ENCODE measurements at regions not wholly inside any gene's neighbourhood (a gene's known extent, or its start where the extent isn't known, plus 50 kb on each side); places are given as distances from the start of the nearest gene placed in this dataset.

DNA sequence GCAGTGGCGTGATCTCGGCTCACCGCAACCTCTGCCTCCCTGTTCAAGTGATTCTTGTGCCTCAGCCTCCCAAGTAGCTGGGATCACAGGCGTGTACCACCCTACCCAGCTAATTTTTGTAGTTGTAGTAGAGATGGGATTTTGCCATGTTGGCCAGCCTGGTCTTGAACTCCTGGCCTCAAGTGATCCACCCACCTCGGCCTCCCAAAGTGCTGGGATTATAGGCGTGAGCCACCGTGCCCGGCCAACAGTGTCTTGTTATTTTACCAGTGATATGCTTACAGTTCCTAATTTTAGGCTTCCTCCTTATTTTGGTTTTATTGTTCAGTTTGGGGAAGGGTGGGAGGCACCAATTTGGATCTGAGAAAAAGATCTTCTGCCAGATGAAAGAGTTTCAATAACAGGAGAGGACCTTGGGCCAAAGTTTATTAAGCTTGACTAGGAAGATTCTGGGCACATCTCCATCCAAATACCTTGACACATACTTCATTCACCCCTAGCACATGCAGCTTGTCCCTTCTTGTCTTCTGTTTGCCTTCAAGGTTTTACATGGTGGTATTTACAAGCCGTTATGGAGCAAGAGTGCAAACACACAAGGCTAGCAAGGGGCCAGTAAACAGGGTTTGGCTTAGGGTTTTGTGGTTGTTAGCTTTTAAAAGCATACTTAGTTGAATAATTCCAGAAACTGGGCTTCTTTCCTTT is 168.1 kb upstream of the DMRT1 start:
- no peak for DNase-seq (ENCODE audit: low read depth)

DNA sequence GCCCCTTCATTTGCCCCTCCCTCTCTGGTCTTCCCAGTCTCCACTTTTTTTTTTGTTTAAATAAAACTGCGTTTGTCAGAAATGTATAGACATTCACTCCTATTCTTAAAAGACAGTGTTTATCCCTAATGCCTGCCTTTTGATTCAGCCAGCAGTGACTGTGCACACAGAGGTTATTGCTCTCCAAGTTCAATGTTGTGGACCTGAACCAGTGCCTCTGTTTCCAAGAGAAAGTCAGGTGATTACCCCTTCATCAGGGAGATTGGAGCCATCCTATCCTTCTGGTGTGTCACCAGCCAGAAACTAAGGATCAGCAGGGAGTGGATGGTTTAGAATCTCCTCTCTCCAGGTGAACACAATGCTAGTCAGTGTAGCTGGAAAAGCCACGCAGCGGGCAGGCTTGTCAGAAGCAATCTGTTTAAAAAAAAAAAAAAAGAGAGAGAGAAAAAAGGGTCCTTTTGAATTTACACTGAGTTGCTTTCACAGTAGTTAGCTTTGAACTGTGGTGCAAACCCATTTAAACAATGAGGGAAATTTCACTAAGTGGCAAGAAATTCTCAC is 167.5 kb upstream of the DMRT1 start:
- no peak for DNase-seq (ENCODE audit: low read depth)

DNA sequence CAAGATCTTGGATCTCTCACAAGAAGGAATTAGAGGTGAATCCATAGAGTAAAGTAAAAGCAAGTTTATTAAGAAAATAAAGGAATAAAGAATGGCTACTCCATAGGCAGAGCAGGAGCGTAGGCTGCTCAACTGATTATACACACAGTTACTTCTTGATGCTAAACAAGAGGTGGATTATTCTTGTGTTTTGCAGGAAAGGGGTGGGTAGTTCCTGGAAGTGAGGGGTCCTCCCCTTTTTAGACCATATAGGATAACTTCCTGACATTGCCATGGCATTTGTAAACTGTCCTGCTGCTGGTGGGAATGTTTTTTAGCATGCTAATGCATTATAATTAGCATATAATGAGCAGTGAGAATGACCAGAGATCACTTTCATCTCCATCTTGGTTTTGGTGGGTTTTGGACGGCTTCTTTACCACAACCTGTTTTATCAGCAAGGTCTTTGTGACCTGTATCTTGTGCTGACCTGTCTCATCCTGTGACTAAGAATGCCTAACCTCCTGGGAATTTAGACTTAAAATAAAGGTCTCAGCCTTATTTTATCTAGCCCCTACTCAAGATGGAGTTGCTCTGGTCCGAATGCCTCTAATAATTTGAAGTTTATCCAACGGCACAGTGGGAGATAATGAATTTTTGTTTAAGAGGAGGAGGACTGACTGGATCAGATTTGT is 165.7 kb upstream of the DMRT1 start:
- DNase-seq (ENCODE audit: low read depth): no peak

- DNase-seq (ENCODE audit: low read depth): no peak
Observed at GRCh38 chr9:676780-677438, 164.6 kb upstream of the DMRT1 start.

- DNase-seq (ENCODE audit: low read depth): no peak
Observed at GRCh38 chr9:677461-678097, 163.9 kb upstream of the DMRT1 start.

DNA sequence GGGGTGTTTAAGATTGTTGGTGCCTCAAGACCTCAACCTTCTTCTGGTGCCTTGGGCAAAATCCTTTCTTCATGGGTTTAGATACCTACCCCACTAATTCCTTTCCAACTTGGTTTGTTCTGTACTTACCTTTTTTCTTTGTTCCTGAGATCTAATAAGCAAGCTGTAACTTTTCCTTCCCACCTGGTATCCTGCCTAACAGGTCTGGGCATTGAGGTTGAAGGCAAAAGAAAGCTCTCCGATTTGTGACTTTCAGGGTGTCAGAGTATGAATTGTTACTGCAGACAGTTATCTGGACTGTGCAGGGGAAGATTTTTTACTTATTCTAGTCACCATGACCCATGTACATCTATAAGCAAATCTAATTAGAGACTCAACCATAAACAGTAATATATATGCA is 162.6 kb upstream of the DMRT1 start:
- no peak for DNase-seq (ENCODE audit: low read depth)

DNA sequence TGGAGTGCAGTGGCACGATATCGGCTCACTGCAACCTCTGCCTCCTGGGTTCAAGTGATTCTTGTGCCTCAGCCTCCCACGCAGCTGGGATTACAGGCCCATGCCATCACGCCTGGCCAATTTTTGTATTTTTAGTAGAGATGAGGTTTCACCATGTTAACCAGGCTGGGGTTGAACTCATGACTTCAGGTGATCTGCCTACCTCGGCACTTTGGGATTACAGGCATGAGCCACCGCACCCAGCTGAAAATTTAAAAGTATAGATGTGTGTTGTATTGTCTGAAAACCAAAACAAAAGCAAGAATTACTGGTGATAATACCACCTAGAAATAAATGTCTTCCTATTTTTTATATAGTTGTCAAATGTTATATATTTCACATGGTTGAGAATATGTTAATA is 162.0 kb upstream of the DMRT1 start:
- no peak for DNase-seq (ENCODE audit: low read depth)

DNA sequence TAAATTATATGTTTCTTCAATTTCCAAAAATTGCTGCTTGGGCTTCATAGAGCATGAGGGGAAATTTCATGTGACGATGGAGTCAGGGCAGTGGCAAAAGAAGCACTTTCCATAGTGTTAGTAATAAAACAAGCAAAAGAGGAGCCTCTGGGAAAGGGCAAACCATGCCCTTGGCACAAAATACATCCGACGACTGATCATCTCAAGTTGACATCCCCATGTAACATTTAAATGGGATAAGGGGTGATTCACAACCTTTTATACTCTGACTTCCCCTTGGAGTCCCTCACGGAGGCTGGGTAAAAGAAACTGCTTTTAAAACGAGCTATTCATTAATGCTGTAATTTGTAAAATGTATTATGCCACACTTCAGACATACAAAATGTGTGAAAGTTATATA is 161.4 kb upstream of the DMRT1 start:
- DNase-seq (ENCODE audit: low read depth): peak; percentile 62

DNA sequence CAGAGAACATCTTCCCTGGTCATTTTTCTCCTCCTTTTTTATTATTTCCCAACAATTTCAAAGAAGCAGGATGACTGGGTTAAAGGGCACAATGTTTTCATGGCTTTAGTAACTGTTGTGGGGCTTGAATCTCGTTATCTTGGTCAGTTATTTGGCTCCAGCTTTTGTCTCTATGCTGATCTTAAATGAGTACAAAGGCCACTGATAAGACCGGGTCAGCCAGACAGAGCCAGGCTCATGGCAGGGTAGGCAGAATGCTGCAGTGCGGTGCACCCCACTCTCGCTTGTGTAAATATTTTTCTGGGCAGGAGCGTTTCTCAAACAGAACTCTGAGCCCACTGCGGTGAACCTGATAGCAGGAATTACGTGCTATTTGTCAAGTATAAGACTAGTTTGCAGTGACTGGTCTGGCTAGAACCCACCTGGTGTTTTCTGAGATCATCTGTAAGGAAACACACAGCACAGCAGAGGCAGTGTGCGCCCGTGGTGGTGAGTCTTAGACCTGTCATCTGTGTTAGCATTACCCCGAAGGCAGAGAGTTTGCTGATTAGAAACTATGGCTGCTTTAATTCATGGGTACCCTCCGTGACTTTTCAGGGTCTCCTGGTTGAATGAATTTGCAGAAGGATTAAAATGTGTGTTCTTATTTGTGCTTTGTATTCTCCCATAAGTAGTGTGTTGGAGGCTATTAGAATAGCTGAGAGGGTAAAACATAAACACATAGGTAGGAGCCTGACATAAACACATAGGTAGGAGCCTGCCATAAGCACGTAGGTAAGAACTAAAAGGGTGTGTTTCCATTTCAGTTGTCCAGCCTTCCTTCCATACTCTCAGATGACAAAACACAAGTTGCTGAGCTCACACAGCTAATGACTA is 158.6 kb upstream of the DMRT1 start:
- DNase-seq (ENCODE audit: low read depth): peak; percentile 19

DNA sequence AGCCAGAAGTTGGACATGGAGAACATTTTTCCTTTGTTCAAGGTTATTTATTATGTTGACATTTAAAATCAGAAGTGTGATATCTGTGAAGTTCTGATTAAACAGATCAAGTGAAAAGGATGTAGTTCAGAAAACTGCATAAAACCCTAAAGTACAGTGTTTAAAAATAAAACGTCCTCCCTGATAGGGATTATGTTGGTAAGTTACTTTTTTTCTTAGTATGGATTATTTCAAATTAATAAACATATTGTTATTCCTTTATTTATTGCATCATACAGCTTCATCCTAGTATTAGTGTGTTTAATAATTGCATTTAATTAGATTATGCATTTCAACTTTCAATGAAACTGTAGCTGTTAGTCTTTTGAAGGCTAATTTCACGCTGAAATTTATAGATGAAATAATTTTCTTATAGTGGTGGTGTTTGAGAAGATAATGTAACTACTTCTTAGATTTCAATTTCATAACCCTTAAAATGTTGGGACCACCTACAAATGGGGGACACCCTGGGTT is 157.9 kb upstream of the DMRT1 start:
- no peak for DNase-seq (ENCODE audit: low read depth)

DNA sequence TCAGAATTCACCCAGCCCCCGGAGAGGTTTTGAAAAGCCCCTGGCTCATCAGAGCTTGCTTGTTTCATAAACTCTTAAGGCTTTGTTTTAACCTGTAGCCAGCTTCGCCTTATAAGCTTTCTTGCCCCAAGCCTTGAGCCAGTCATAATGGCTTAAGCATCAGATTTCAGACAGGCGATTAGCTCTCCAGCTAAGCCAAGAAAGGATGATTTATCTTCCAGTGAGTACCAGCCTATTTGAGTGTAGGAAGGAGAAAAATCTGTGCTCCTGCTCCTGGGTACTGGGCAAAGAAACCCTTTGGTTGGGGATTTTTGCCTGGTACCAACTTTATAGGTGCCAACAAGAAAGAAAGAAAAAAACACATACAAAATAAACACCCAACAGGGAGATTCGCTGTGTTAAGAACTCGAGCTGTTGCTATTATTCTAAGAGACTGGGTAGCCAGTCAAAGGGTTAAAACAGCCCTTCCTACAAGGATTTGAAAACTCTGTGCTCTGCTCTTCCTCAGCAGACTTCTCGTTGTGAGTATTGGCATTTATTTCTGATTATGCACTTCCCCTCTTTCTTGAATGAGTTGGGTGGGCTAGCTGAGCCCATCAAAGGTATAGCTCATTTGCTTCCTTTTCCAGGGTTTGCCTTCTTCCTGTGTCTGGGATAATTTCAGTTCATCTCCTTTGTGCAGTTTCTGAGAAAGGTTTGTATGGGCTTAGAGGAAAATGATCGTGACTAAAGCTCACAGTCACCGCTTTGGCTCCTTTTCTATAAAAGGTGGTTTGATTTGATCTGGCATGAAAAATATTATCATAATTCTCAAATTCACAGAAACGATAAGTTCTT is 157.2 kb upstream of the DMRT1 start:
- peak; percentile 79 for DNase-seq (ENCODE audit: low read depth)

DNA sequence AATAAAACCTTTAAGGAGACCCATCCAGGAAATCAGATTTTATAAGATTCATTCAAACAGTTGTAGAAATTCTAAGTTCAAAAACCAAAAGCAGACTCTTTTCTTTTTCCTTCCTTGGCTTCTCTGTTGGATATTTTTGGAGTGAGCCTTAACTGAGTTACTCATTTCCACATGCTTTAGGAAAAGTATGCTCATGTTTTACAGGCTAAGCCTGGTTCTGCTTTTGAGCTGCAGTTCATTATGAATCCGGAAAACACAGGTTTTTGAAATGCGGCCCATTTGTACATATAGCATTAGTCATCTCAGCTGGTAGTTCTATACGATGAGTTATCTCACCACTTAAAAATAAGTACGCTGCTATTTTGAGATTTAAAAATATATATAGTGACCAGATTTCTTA is 156.6 kb upstream of the DMRT1 start:
- DNase-seq (ENCODE audit: low read depth): peak; percentile 77

DNA sequence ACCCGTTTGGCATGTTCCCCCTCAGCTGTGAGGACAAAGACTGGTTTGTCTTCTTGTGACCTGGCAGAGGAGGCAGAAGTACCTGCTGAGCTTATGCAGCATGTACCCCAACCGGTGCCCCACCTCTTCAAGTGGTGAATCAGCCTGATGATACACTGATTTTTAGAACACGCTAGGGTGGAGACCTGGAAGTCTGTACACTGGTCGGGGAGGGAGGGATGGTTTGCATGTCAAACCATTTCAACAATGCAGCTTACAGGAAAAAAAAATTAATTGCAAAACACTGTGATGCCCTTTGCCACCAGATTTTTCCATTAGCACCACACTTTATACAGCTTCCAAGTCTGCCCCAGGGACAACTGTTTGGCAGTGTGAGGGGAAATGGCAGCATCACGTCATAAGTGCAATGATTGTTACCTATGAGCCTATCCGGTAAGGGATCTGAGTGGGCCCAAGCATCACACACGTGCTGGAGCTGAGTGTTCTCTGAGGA is 155.1 kb upstream of the DMRT1 start:
- peak; percentile 58 for DNase-seq (ENCODE audit: low read depth)

DNA sequence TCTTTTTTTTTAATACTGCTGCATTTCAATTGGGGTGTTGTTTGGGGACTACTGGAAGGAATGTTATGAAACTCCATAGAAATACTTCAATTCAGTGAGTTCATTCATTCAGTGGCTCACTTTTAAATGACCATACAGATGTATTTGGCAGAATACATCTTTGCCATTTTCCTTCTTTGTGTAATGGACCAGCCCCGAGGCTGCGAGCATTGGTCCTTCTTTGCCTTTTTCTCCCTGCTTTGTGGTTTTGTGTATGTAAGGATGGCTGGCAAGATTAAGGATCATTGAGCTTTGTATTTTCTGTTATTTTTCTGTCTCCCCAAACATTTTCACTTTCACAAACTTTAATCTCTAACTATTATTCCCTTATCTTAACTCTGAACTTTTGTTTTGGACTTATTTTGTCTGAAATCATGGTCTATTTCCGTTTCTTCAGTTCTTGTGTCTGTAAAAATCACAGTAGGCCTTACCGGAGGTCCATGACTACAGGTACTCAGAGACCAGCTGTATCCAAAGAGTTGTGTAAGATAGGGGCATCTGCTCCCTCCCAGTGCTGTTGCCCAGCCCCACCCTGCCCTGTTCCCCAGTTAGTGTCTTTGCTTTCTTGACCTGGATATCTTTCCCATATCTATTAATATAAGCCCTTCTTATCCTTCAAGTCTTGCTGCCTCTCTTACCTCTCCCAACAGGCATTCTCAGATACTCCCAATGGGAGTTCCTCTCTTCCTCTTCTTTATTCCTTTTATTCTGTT is 154.3 kb upstream of the DMRT1 start:
- no peak for DNase-seq (ENCODE audit: low read depth)

GRCh38 chr9:687994-688393 is 153.5 kb upstream of the DMRT1 start:
- no peak for DNase-seq (ENCODE audit: low read depth)

DNA sequence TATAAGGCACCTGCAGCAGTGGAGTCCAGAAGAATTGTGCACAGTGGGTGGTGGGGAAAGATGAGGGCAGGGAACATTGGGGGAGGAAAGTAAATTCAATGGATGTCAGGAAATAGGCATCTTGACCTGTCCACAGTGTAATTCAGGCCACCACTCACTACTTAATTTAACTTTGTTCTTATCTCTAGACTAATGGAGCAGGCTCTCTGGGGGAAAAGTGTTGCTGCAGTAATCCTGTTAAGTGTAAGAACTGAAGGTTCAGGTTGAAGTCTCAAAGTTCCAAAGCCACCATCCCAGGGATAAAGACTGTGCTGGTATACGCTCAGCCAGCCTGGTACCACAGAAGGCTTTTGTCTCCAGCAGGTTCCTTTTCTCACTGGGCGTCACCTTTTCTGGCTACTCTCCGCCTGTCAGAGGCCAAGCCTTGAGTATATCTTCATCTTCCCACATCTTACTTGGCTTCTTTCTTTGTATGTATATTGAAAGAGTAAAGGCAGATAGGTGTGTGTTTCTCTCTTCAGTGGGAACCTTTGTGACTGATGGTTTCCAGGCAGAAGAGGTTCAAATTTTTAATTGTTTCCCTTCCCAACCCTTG is 150.9 kb upstream of the DMRT1 start:
- no peak for DNase-seq (ENCODE audit: low read depth)

DNA sequence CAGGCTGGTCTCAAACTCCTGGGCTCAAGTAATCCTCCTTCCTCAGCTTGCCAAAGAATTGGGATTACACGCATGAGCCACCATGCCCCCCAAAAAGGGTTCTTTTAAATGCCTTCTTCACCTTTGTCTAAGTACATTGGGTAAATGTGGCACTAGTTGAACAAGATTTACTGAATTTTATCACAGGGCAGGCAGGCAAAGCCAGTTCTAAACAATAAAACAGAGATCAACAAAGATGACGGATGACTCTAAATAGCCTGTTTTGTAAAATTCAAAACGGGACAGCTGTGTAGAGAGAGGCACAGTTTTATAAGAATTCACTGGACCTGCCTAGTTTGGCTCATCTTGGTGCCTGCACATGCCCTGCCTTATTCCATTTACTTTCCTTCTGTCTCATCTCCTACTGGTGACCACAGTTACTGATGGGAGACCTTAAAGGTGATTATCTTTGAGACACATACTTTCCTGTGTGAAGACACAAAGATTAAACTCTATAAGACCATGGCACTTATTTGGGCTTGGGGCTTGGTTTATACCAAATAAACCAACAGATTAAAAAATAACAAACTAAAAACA is 149.6 kb upstream of the DMRT1 start:
- no peak for DNase-seq (ENCODE audit: low read depth)

GRCh38 chr9:692636-693129 is 148.8 kb upstream of the DMRT1 start:
- DNase-seq (ENCODE audit: low read depth): no peak

Measured in stromal cell of bone marrow (primary cell).